HCEC 1CT (cell line): ENCODE measurements at regions not wholly inside any gene's neighbourhood (a gene's known extent, or its start where the extent isn't known, plus 50 kb on each side); places are given as distances from the start of the nearest gene placed in this dataset.
A peak's percentile ranks its signal among the peaks of the same experiment; 100 is the strongest.

Experiments used
- DNase-seq: peaks from one replicate; pipeline ENCODE4 v3.0.0-alpha.2; 2017

GRCh38 chr16:26992666-26993349 is 73.9 kb upstream of the C16orf82 start:
- no peak for DNase-seq

GRCh38 chr16:26993511-26993910 is 73.2 kb upstream of the C16orf82 start:
- DNase-seq: peak; percentile 43

GRCh38 chr16:26993963-26994362 is 72.8 kb upstream of the C16orf82 start:
- peak; percentile 77 for DNase-seq

GRCh38 chr16:26995522-26995921 is 71.2 kb upstream of the C16orf82 start:
- DNase-seq: no peak

DNA sequence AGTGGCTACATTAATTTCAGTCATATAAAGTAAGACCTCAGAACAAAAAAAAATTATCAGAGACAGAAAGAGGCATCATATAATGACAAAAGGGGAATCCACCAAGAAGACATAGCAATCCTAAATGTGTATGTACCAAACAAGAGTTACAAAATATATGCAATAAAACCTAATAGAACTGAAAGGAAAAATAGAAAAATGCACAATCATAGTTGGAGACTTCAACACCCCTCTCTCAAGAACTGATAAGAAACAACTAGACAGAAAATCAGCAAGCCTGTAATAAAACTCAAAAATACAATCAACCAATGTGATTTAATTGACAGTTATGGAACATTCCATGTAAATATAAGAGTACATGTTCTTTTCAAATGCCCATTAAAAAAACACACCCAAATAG is 61.3 kb upstream of the C16orf82 start:
- DNase-seq: no peak
